GM21723 (cell line): ENCODE measurements at regions not wholly inside any gene's neighbourhood (a gene's known extent, or its start where the extent isn't known, plus 50 kb on each side); places are given as distances from the start of the nearest gene placed in this dataset.

Source experiments
- ATAC-seq: cut with Tn5 transposase; IDR thresholded peaks from one replicate; pipeline ENCODE4 v1.9.1; 2021; ENCODE audit warnings: mild to moderate bottlenecking, moderate library complexity; ENCODE audit not compliant: unreplicated experiment

GRCh38 chr11:127275774-127276173 is 275.2 kb upstream of the KIRREL3 start:
- ATAC-seq: no peak

- ATAC-seq: no peak
Observed at GRCh38 chr11:127274328-127274676, 273.7 kb upstream of the KIRREL3 start.

GRCh38 chr11:127273593-127274327 is 273.2 kb upstream of the KIRREL3 start:
- ATAC-seq: no peak

- no peak for ATAC-seq
Observed at GRCh38 chr11:127270851-127271250, 270.3 kb upstream of the KIRREL3 start.

GRCh38 chr11:127269911-127270310 is 269.3 kb upstream of the KIRREL3 start:
- no peak for ATAC-seq

GRCh38 chr11:127268932-127269331 is 268.4 kb upstream of the KIRREL3 start:
- no peak for ATAC-seq

GRCh38 chr11:127268521-127268920 is 268.0 kb upstream of the KIRREL3 start:
- no peak for ATAC-seq

GRCh38 chr11:127259102-127259501 is 258.5 kb upstream of the KIRREL3 start:
- ATAC-seq: no peak

- ATAC-seq: no peak
Observed at GRCh38 chr11:127255209-127255608, 254.6 kb upstream of the KIRREL3 start.

GRCh38 chr11:127252321-127252720 is 251.8 kb upstream of the KIRREL3 start:
- ATAC-seq: no peak

GRCh38 chr11:127249576-127249975 is 249.0 kb upstream of the KIRREL3 start:
- ATAC-seq: no peak

GRCh38 chr11:127248476-127248875 is 247.9 kb upstream of the KIRREL3 start:
- no peak for ATAC-seq

- ATAC-seq: no peak
Observed at GRCh38 chr11:127247261-127247851, 246.8 kb upstream of the KIRREL3 start.

GRCh38 chr11:127242676-127243075 is 242.1 kb upstream of the KIRREL3 start:
- no peak for ATAC-seq

GRCh38 chr11:127238321-127238720 is 237.8 kb upstream of the KIRREL3 start:
- ATAC-seq: no peak

GRCh38 chr11:127236776-127237175 is 236.2 kb upstream of the KIRREL3 start:
- ATAC-seq: no peak

- ATAC-seq: no peak
Observed at GRCh38 chr11:127233998-127234397, 233.4 kb upstream of the KIRREL3 start.

- no peak for ATAC-seq
Observed at GRCh38 chr11:127230392-127230791, 229.8 kb upstream of the KIRREL3 start.

- ATAC-seq: no peak
Observed at GRCh38 chr11:127226949-127227348, 226.4 kb upstream of the KIRREL3 start.

- no peak for ATAC-seq
Observed at GRCh38 chr11:127226380-127226779, 225.8 kb upstream of the KIRREL3 start.

- ATAC-seq: no peak
Observed at GRCh38 chr11:127225619-127226018, 225.0 kb upstream of the KIRREL3 start.

GRCh38 chr11:127224276-127224675 is 223.7 kb upstream of the KIRREL3 start:
- ATAC-seq: no peak

GRCh38 chr11:127223633-127224032 is 223.1 kb upstream of the KIRREL3 start:
- no peak for ATAC-seq
